Endometrium (tissue), 2 donors: ENCODE measurements at regions not wholly inside any gene's neighbourhood (a gene's known extent, or its start where the extent isn't known, plus 50 kb on each side); places are given as distances from the start of the nearest gene placed in this dataset.

Experiments used
- FAIRE-seq: peaks from 2 replicates; lab custom pipeline; 2012; peaks lifted over from hg19 to GRCh38; lab: Jason Lieb, UNC
- donor health status: control.
- donor health status: control.

DNA sequence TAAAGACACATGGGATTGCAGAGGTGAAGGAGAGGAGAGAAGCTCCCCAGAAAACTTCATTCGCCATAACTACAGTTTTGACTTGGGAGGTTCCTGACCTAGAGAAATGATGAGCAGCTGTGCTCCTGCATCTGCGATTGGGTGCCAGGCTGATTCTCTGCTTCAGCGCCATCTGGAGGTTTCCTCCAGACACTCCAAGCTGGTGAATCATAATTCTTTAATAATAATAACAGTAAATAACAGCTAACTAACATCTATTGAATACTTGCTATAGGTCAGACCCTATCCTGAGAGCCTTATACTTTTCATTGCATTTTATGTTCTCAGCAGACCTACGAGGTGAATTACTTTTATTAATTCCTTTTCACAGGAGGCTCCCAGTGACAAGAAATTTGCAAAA is 575.8 kb downstream of the TOX3 start:
- no peak for FAIRE-seq

DNA sequence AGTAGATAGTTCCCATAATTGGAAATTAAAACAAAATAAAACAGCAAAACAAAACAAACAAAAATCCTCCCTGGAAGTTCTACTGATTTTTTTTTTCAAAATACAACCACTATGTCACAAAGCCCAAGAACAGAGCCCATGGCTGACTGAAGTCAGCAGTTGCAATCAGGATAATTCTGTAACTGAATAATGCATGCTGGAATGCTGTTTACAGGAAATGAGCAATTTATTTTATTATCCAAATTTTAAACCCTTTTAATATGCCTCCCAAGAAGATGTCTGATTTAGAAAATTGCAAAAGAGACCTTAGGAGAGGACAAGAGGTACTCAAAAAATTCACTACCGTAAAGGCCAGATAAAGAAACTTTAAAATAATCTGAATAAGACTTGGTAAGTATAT is 578.2 kb downstream of the TOX3 start:
- peak; percentile 98 for FAIRE-seq

GRCh38 chr16:51967646-51968045 is 579.3 kb downstream of the TOX3 start:
- FAIRE-seq: no peak

DNA sequence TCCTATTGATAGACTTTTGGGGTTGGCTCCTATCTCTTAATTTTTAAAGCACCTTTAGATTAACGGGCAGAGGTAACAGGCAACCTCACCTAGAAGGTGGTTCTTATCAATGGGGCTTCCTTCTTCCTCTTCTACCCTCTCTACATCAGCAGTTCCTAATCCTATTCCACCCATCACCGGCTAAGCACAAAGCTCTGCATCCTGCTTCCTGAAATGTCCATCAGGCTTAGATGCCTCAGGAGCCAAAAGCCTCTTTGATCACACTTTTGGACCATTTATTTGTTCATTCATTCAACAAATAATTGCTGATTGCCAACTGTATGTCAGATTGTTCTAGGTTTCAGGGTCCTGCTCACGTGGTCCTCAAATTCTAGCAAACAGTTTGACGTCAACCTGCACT is 586.0 kb downstream of the TOX3 start:
- no peak for FAIRE-seq

- peak; percentile 31 for FAIRE-seq
Observed at GRCh38 chr16:51953286-51953985, 593.5 kb downstream of the TOX3 start.

GRCh38 chr16:51952500-51952899 is 594.4 kb downstream of the TOX3 start:
- FAIRE-seq: no peak

GRCh38 chr16:51951668-51952298 is 595.2 kb downstream of the TOX3 start:
- no peak for FAIRE-seq

- FAIRE-seq: no peak
Observed at GRCh38 chr16:51950118-51950780, 596.7 kb downstream of the TOX3 start.

DNA sequence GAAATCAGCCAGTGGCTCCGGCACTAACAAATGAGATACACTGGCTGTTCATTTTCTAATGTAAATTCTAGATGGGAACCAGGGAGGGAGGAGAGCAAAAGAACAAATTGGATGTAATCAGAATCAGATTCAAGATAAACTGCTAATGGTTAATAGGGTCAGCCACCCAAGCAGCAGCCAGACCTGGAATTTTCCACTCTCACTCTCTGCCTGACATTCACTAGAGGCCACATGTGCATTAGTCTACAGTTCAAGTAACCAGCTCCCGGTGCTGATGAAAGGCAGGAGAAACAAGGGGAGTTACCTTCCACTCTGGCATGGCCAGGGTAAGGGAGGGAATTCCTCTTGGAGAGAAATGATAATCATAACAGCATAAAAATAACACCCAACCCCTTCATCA is 597.7 kb downstream of the TOX3 start:
- no peak for FAIRE-seq

DNA sequence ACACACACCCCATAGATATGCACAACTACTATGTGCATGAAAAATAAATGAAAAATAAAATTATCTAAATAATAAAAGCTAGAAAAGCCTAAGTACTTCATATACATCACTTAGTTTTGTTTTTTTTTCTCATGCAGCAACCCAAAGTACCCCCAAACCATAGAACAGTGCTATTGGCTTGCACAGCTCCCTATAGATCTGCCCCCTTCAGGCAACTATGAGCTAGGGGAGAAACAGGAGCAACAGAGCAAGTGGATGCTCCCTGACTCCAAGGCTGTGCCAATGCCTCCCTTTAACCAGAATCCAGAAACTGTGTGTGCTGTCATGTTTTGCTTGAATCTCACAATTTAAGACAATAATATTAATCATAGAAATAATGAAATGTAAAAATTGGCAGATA is 605.5 kb downstream of the TOX3 start:
- FAIRE-seq: no peak

- FAIRE-seq: no peak
Observed at GRCh38 chr16:51940183-51940582, 606.8 kb downstream of the TOX3 start.

DNA sequence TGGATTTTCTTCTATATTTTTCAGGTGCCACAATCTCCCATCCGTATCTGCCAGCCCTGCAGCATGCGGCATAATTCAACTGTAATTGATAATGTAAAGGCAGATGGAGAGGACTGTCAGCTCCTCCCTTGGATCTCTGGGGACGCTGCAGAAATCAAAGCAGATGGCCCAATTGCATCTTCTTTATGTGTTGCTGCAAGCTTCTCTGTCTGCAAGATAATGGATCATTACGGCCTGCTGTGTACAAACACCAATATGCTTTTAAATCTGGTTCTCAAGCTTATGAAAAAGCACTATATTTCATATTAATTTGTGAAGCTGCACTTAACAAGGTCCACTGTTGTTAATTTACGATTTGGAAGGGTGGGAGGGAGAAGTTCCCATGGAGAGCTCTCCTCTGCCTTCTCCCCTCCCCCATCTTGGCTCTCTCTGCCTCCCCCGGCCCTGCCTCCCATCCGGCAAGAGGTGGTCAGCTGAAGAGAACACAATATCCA is 607.5 kb downstream of the TOX3 start:
- FAIRE-seq: no peak

GRCh38 chr16:51938861-51939260 is 608.1 kb downstream of the TOX3 start:
- FAIRE-seq: peak; percentile 66

DNA sequence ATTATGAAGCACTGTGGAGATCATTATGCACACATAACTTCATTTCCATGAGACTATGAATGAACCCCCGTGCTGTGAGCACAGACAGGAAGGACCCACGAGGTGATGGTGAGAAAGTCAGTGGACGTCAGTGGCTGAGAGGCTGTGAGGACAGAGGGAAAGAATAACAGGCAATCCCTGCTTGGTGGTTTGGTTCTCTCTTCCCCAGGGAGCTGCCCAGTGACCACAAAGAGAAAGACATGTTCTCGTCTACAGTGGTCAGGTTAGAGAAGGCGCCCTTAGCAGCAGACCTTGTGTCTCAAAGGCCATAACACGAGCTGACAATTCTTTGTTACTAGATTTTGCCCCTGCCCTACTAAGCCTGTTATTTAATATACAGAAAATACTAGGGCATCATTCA is 609.2 kb downstream of the TOX3 start:
- FAIRE-seq: no peak

- FAIRE-seq: no peak
Observed at GRCh38 chr16:51936846-51937245, 610.1 kb downstream of the TOX3 start.

- no peak for FAIRE-seq
Observed at GRCh38 chr16:51932317-51932716, 614.6 kb downstream of the TOX3 start.

GRCh38 chr16:51931653-51932052 is 615.3 kb downstream of the TOX3 start:
- FAIRE-seq: no peak

- FAIRE-seq: peak; percentile 45
Observed at GRCh38 chr16:51924744-51925143, 622.2 kb downstream of the TOX3 start.

- no peak for FAIRE-seq
Observed at GRCh38 chr16:51922476-51922875, 624.5 kb downstream of the TOX3 start.

GRCh38 chr16:51919736-51920135 is 627.2 kb downstream of the TOX3 start:
- no peak for FAIRE-seq

DNA sequence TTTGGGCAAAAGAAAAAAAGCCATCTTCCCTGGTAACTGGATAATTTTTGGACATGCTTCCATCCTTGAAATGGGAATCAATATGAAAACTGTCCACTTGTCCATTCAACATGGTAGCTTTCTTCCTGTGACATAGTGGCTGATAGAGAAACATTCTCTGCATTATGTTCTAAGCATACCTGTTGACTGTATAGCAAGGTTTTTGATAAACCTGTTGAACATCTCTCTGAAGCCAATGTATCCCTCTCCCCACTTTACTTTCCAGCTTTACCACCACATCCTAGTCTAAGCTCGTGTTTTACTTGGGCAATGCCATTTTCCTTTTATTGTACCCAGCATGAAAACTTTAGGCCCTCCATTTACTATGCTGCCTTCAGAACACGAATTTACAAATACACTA is 630.1 kb downstream of the TOX3 start:
- no peak for FAIRE-seq

- FAIRE-seq: peak; percentile 31
Observed at GRCh38 chr16:51916231-51916630, 630.7 kb downstream of the TOX3 start.

DNA sequence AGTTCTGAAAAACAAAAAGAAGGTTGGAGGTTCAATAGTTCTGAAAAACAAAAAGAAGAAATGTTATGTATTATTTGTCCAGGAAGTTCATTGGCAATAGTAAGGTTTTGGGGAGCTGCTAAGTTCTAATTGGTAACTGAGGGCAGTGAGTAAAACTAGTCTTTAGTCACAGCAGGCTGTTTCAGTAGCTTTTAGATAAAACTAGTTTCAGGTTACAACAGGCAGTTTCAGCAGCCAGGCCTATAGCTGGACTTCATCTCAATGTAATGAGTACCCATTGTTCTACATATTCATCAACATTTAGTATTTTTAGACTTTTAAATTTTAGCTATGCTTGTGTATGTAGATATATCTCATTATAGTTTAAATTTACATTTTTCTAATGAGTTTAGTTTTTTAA is 639.3 kb downstream of the TOX3 start:
- FAIRE-seq: no peak
